GM12874 (cell line): ENCODE measurements at regions not wholly inside any gene's neighbourhood (a gene's known extent, or its start where the extent isn't known, plus 50 kb on each side); places are given as distances from the start of the nearest gene placed in this dataset.

Experiments
- CTCF ChIP-seq: IDR thresholded peaks from 2 replicates; pipeline ENCODE4 v1.5.1; 2011; ENCODE audit warnings: low read depth, mild to moderate bottlenecking, control low read depth, low read length, moderate library complexity; ENCODE audit not compliant: insufficient read depth

DNA sequence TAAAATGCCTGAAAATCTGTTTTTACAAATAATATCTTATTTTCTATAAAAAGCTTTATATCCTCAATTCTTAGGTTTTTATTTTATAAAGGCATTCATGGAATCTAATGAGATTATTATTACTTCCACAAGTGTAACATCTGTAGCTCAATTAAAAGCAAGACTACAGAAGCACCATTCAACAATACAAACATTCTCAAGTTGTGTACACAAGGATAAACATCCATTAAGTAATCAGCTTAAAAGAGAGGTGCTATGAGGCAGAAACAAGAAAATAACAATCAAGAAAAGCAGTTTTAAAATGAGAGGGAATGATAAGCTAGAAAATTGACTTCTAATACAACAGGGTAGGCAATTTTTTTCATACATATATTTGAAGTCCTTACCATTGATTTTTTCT, 326.1 kb downstream of the MRPL39 start:
- no peak for TF ChIP-seq CTCF

- TF ChIP-seq CTCF, result no peak
Observed at GRCh38 chr21:25280061-25280460, 327.2 kb downstream of the MRPL39 start.

GRCh38 chr21:25273959-25274358, 333.3 kb downstream of the MRPL39 start:
- TF ChIP-seq CTCF, result no peak

GRCh38 chr21:25254491-25255174, 352.6 kb downstream of the MRPL39 start:
- no peak for TF ChIP-seq CTCF

- TF ChIP-seq CTCF, result no peak
Observed at GRCh38 chr21:25246546-25246945, 360.7 kb downstream of the MRPL39 start.

GRCh38 chr21:25244735-25245134, 362.5 kb downstream of the MRPL39 start:
- no peak for TF ChIP-seq CTCF

DNA sequence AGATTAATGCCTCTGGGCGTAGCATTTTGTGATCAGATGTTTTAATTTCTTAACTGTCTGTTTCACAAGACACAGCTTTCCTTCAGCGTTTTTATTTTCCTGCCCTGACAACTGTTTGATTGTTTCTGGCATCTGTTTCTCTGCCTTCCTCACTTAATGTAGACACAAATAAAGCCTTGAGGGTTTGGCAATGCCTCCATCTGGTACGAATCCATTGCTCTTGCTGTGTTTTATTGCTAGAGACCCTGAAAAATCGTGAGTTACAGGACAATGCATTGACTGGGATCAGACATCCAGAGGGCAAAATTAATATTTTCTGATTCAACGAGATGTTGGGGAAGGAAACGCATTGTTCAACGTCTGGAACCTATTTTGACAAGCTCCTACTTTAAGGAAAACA, 363.5 kb downstream of the MRPL39 start:
- TF ChIP-seq CTCF, result no peak

GRCh38 chr21:25240974-25241373, 366.3 kb downstream of the MRPL39 start:
- TF ChIP-seq CTCF, result no peak
